Mucosa of gallbladder (tissue), 1 donor: ENCODE measurements at regions not wholly inside any gene's neighbourhood (a gene's known extent, or its start where the extent isn't known, plus 50 kb on each side); places are given as distances from the start of the nearest gene placed in this dataset.

Experiments used
- DNase-seq: peaks from one replicate; pipeline ENCODE4 v3.0.0-alpha.2; 2020; ENCODE audit warnings: low spot score
- donor health status: DM: no; HTN: no; CAD: no.

GRCh38 chr2:239475161-239476028 is 74.6 kb upstream of the HDAC4 start:
- DNase-seq: no peak

- no peak for DNase-seq
Observed at GRCh38 chr2:239473211-239473805, 72.5 kb upstream of the HDAC4 start.

GRCh38 chr2:239472235-239472775 is 71.5 kb upstream of the HDAC4 start:
- DNase-seq: no peak

DNA sequence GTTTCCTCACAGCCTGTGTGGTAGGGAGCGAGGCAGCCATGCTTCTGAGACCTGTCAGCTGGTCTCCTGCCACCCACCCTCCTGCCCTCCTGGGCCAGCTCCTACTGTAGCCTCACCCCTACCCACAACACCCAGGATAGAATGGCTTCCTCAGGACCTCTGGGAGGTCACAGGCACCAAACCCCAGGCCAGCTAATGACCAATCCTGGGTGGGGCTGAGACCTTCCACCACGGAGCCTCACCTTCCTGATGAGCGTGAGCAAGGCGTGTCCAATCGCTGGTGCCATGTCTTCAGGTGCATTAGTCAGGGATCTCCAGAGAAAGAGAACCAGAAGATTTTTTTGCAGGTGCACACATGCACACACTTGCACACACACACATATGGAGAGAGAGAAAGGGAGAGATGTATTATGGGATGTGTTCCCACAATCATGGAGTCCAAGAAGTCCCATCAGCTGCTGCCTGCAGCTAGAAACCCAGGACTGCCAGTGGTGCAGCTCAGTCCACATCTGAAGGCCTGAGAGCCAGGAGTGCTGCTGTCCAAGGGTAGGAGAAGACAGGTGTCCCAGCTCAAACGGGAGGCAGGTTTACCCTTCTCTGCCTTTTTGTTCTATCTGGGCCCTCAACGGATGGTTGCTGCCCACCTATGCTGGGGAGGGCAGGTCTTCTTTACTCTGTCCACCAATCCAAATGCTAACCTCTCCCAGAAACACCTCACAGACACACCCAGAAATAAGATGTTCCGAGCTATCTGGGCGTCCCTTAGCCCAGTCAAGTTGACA is 70.4 kb upstream of the HDAC4 start:
- DNase-seq: no peak

DNA sequence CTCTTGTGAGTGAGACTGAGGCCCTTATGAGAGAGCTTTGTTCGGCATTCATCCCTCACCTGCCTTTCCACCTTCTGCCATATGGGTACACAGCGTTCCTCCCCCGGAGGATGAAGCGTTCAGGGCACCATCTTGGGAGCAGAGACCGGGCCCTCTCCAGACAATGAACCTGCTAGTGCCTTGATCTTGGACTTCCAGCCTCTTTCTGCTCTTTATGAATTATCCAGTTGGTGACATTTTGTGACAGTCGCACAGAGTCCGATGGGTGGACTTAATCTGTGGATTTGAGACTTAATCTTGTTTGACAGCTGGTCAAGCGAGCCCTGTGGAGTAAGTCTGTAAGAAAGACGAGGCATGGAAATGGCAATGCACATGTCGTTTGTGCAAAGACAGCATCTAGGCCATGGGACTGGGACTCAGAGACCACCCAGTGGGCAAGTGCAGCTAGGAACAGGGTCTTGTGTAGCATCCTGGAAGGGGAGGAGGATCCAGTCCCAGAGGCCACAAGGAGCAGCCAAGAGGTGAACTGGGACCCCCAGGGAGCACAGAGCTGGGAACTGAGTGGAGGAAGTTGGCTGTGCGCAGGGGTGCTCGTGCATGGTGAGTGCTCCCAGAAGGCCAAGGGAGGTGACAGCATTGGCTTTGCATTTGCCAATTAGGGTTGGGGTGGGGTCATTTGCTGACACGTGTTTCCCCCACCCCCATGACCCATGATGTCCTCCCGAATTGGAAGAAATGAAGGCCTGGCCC is 69.5 kb upstream of the HDAC4 start:
- DNase-seq: no peak

DNA sequence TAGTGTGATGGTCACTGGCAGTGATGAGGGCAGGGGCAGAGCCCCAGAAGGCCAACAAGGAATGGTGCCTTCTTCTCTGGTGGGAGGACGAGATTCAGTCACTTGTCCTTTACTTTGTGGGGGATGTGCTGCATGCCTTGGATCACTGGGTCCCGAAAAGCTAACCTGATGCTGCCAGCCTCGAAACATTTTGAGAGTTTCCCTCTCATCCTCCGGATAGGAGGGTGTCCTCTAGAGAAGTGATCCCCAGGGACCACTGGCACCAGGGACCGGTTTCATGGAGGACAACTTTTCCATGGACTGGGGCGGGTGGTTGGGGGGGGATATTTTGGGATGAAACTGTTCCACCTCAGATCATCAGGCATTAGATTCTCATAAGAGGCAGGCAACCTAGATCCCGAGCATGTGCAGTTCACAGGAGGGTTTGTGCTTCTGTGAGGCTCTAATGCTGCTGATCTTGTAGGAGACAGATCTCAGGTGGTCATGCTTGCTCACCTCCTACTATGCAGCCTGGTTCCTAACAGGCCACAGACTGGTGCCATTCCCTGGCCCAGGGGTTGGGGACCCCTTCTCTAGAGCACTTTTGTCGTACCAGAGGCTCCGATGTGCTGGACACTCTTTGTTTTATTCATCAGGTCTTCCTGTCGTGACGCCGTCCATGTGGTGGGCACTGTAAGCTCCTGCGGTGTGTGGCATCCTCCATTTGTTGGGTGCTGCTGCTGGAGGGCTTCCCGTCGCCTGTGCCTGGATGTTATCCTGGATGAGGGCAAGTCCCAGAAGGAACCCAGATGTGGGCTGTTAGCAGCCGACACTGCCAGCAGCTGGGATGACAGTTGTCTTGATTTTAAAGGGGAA is 68.5 kb upstream of the HDAC4 start:
- DNase-seq: no peak

DNA sequence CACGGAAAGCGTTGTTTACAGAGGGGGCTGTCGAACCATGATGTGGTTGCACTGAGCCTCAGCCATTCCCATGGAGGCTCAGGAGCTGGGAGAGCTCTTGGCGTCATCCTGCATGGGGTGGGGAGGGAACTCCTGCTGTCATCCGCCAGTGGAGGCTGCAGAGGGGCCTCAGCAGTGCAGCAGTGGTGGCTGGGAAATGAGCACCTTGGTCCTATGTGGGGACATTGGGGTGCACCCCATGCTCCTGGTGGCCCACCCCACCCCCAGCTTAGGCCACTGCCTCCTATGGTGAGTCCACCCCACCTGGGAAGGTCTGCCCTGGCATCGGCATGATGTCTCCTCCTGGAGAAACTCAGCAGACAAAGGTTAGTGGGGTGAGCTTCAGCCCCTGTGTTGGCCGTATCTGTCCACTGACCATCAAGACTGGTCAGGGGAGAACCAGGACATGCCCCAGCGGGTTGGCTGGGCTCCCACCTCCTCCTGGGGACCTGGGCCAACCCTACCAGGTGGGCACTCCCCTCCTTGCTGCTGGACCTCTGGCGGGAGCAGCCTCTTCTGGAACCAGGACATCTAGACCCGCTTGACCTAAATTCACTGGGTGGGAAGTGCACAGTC is 67.8 kb upstream of the HDAC4 start:
- no peak for DNase-seq

GRCh38 chr2:239467956-239468490 is 67.2 kb upstream of the HDAC4 start:
- no peak for DNase-seq

- DNase-seq: no peak
Observed at GRCh38 chr2:239467281-239467955, 66.6 kb upstream of the HDAC4 start.

DNA sequence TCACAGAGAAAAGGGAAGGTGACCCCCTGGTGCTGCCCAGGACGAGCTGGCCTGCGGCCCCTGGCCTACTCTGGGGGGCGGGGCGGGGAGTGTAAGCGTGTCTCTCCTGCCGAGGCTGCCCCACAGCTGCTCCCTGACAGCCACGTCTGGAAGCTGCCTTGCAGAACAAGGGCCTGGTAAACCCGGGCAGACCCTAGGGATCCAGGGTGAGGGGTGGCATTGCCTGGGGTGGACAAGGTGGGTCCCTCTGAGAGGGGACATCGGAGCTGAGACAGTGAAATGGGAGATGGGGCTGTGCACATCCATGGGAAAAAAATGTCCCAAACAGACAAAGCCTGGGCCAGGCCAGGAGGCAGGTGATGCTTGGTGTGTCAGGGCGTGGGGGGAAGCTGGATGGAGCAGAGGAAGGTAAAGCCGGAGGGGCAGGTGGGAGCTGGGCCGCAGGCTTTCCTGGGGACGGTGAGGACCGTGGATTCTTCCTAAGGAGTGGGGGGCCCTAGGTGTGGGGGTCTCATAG is 66.0 kb upstream of the HDAC4 start:
- no peak for DNase-seq

DNA sequence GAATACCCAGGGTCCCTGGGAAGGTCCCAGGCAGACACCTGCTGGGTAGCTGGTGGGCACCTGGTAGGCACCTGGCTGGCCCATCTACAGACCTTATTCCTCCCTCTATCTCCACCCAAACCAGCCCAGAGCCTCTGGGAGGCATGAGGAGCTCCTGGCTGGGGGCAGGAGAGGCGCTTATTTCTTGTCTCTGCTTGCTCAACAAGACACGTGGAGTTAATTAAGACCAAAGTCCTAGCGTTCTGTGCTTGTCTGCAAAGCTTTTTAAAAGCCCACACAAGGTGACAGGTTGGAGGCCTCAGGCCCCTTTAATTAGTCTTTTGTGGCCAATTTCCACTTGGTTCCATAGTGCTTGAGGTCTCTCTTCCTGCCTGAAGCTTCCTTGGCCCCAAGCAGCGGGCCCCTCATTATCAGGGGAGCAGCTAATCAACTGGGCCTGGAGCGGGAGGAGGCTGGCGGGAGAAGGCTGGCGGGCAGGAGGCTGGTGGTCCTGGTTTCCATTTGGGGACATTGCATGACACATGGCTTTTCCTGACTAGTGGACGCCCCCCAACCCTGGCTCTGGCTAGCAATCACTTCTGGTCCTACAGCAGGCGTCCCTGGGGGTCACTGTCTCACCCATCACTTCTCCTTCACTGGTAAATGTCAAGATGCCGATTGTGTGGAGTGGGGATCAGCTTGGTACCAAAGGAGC is 65.4 kb upstream of the HDAC4 start:
- DNase-seq: no peak

GRCh38 chr2:239465017-239466001 is 64.5 kb upstream of the HDAC4 start:
- DNase-seq: peak; percentile 91

GRCh38 chr2:239464166-239465016 is 63.6 kb upstream of the HDAC4 start:
- DNase-seq: no peak

DNA sequence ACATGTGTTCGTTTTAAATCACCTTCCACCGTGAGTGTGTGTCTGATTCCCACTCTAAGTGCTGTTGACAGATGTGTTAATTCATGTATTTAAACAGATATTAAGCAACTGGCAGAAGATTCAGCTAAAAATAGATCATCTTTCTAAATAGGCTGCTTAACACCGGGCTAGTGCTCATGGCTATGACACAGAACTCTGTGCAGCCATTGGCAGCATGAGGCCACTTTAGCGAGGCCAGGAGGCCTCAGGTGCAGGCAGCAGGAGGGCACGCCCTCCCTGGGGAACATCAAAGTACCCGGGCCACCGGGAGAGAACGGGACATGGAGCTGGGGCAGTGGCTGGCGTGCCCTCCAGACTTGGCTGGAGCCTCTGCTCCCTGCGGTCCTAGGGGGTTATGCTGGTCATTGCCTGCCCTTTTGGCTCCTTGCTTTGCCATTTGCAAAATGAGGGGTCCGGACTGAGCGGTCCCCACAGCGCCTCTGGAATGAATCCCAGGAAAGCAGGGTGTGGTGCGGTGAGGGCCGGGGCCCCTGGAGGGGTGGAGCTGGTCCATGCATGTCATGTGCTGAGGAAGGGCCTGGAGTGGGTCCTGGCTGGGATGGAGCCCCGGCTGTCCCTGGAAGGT is 62.8 kb upstream of the HDAC4 start:
- DNase-seq: no peak

DNA sequence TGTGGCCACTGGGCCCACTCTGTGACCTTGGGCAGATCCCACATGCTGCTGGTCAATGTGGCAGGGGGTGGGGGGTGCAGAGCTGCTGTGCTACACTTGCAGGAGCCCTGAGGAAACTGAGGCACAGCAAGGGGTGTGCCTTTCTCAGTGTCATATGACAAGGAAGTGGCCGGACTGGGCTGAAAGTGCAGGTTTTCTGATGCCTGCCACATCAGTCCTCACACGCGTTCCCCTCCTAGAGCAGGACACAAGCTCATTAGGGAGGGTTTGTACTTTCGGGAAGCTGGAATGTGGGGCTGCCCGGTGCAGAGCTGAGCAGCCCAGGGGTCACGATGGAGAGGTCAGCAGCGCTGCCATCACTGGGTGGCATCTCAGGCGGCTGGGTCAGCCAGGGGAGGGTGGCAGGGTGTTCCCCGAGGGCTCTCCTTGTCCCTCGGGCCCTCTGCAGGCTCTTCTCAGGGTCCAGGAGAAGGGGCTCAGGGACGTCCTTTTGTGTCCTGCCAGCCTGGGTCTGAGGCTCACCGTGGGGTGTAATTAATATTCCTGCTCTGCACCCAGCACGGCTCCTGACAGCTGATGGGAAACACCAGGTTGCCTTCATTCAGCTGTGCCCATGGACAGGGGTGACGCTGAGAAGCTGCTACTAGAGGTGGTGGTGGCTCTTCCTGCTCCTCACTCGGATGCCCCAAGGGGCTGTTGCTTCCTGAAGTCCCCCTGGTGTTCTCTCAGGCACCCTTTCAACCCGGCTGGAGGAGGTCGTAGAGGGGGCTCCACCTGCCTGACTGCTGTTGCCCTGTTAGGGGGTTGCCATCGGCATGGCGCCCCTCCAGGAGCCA is 62.1 kb upstream of the HDAC4 start:
- no peak for DNase-seq
